DOHH2 (cell line): ENCODE measurements at regions not wholly inside any gene's neighbourhood (a gene's known extent, or its start where the extent isn't known, plus 50 kb on each side); places are given as distances from the start of the nearest gene placed in this dataset.

Experiments
- H3F3A ChIP-seq: fragments of 200-600 bp; sonication (generic), shearing (Covaris generic); 2 replicates; pipeline ENCODE4 v1.6.0; 2016; ENCODE audit warnings: antibody characterized with exemption, mild to moderate bottlenecking; ENCODE audit not compliant: control insufficient read depth, insufficient read depth
- H3K27ac ChIP-seq: fragments of 200-600 bp; sonication (generic); 2 replicates; pipeline ENCODE4 v1.5.1; 2014; ENCODE audit warnings: low read depth, mild to moderate bottlenecking, low read length, moderate library complexity
- H3K27me3 ChIP-seq: fragments of 200-600 bp; sonication (generic); 2 replicates; pipeline ENCODE4 v1.6.1; 2014; ENCODE audit warnings: mild to moderate bottlenecking, low read length, mixed read lengths; ENCODE audit not compliant: control insufficient read depth
- H3K36me3 ChIP-seq: fragments of 200-600 bp; sonication (generic); 2 replicates; pipeline ENCODE4 v1.6.1; 2014; ENCODE audit warnings: mild to moderate bottlenecking, low read length, moderate library complexity, mixed read lengths; ENCODE audit not compliant: control insufficient read depth
- H3K4me1 ChIP-seq: fragments of 200-600 bp; sonication (generic); 2 replicates; pipeline ENCODE4 v1.6.1; 2014; ENCODE audit warnings: mild to moderate bottlenecking, low read length, mixed read lengths; ENCODE audit not compliant: control insufficient read depth
- H3K4me2 ChIP-seq: fragments of 200-600 bp; sonication (generic); 2 replicates; pipeline ENCODE4 v1.6.0; 2014; ENCODE audit warnings: mild to moderate bottlenecking, low read length, moderate library complexity
- H3K4me3 ChIP-seq: fragments of 200-600 bp; sonication (generic); 2 replicates; pipeline ENCODE4 v1.5.1; 2014; ENCODE audit warnings: mild to moderate bottlenecking, low read length, mixed read lengths
- H3K79me2 ChIP-seq: fragments of 200-600 bp; sonication (generic); 2 replicates; pipeline ENCODE4 v1.6.1; 2014; ENCODE audit warnings: mild to moderate bottlenecking, low read length, mixed read lengths; ENCODE audit not compliant: control insufficient read depth
- H3K9me2 ChIP-seq: fragments of 200-600 bp; sonication (generic); replicated peaks from 2 replicates; pipeline ENCODE4 v1.6.1; 2014; ENCODE audit warnings: mild to moderate bottlenecking, low read length, mixed read lengths; ENCODE audit not compliant: control insufficient read depth
- H3K9me3 ChIP-seq: fragments of 200-600 bp; sonication (generic); 2 replicates; pipeline ENCODE4 v1.6.1; 2014; ENCODE audit warnings: antibody characterized with exemption, low read length, mixed read lengths; ENCODE audit not compliant: control insufficient read depth, insufficient read depth
- H4K20me1 ChIP-seq: fragments of 200-600 bp; sonication (generic); 2 replicates; pipeline ENCODE4 v1.6.0; 2014; ENCODE audit warnings: low read depth, mild to moderate bottlenecking, antibody characterized with exemption, low read length, moderate library complexity; ENCODE audit not compliant: control insufficient read depth, insufficient read depth
- CTCF ChIP-seq: fragments of 200-600 bp; sonication (generic); IDR thresholded peaks from one replicate; pipeline ENCODE4 v1.5.1; 2014; ENCODE audit warnings: antibody characterized with exemption, mild to moderate bottlenecking, low read depth, low read length; ENCODE audit not compliant: poor library complexity, severe bottlenecking
- EZH2phosphoT487 ChIP-seq: fragments of 200-600 bp; sonication (generic); IDR thresholded peaks from 2 replicates; pipeline ENCODE4 v1.6.1; 2017; ENCODE audit warnings: borderline replicate concordance, mild to moderate bottlenecking, antibody characterized with exemption, low read length, moderate library complexity, mixed read lengths

- TF ChIP-seq CTCF (no peak), EZH2phosphoT487 (no peak)
- H3K4me2 ChIP-seq = no peak overlapping the region
- no peaks in the 10 kb centered on the region for H3K79me2 ChIP-seq
- 0 out of 2 replicates have a peak, but pooled peaks cover 4% of the 10 kb centered on the region for H3K4me1 ChIP-seq
- no peaks in the 10 kb centered on the region for H3F3A ChIP-seq
- H3K4me3 ChIP-seq = no peak overlapping the region
- no peaks in the 10 kb centered on the region for H3K36me3 ChIP-seq
- no peaks in the 10 kb centered on the region for H4K20me1 ChIP-seq
- H3K9me2 ChIP-seq = no peaks in the 10 kb centered on the region
- H3K9me3 ChIP-seq = peaks cover 3% of the 10 kb centered on the region; the same call in 1 of the 2 replicates
- no peak overlapping the region for H3K27ac ChIP-seq
- H3K27me3 ChIP-seq = no peaks in the 10 kb centered on the region
Measured at GRCh38 chr13:50550151-50550550, 293.3 kb downstream of the DLEU7 start.

- no peaks in the 10 kb centered on the region for H4K20me1 ChIP-seq
- H3K36me3 ChIP-seq = no peaks in the 10 kb centered on the region
- no peaks in the 10 kb centered on the region for H3F3A ChIP-seq
- no peaks in the 10 kb centered on the region for H3K79me2 ChIP-seq
- H3K9me2 ChIP-seq = no peaks in the 10 kb centered on the region
- no peak overlapping the region for H3K4me2 ChIP-seq
- H3K4me3 ChIP-seq = no peak overlapping the region
- TF ChIP-seq CTCF (no peak), EZH2phosphoT487 (no peak)
- H3K4me1 ChIP-seq = 0 out of 2 replicates have a peak, but pooled peaks cover 4% of the 10 kb centered on the region
- H3K27ac ChIP-seq = no peak overlapping the region
- no peaks in the 10 kb centered on the region for H3K27me3 ChIP-seq
- H3K9me3 ChIP-seq = peaks cover 4% of the 10 kb centered on the region; the same call in 1 of the 2 replicates
Measured at GRCh38 chr13:50552424-50552966, 291.0 kb downstream of the DLEU7 start.

- no peaks in the 10 kb centered on the region for H4K20me1 ChIP-seq
- no peak overlapping the region for H3K4me3 ChIP-seq
- no peaks in the 10 kb centered on the region for H3K27me3 ChIP-seq
Measured at GRCh38 chr13:50561739-50562138, 281.8 kb downstream of the DLEU7 start.

More at GRCh38 chr13:50561739-50562138, 281.8 kb downstream of the DLEU7 start:
- no peaks in the 10 kb centered on the region for H3F3A ChIP-seq
- no peaks in the 10 kb centered on the region for H3K36me3 ChIP-seq
- H3K4me2 ChIP-seq = no peak overlapping the region
- H3K4me1 ChIP-seq = no peaks in the 10 kb centered on the region
- no peaks in the 10 kb centered on the region for H3K79me2 ChIP-seq
- no peak overlapping the region for H3K27ac ChIP-seq
- H3K9me2 ChIP-seq = no peaks in the 10 kb centered on the region
- no peak for TF ChIP-seq CTCF
- TF ChIP-seq EZH2phosphoT487 = no peak
- peaks cover 3% of the 10 kb centered on the region; the same call in 1 of the 2 replicates for H3K9me3 ChIP-seq
